ENCODE measurements at regions not wholly inside any gene's neighbourhood (a gene's known extent, or its start where the extent isn't known, plus 50 kb on each side); places are given as distances from the start of the nearest gene placed in this dataset.

DNA sequence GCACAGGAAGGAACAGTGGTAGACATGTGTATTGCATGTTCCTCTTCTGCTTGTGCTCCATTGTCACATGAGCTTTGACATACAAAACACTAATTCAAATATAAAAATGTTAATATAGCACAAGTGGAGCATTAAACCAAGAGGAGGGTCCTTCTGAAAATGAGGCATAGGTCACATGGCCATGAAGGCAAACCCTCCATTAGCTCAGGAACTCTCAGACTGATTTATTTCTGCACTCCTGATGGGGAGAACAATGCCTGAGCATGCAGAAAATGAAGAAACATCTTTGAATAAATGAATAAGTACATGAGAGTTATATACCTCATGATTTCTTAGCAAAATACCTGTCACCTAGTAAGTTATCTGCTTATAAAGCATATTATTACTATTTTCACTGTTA lies 769.2 kb upstream of the EPHA5 start:
- H3K4me3 Mint-ChIP-seq, result no peak overlapping the region
- H3K27ac Mint-ChIP-seq, result no peak overlapping the region
- DNase-seq (no peak), ATAC-seq (no peak)
- POLR2A ChIA-PET, result no interaction called here
- CTCF ChIA-PET, result no interaction called here
- H3K27me3 Mint-ChIP-seq, result no peaks in the 10 kb centered on the region
- intact Hi-C loops (cut with micrococcal nuclease), result no loop called here
- H3K9me3 Mint-ChIP-seq, result peaks cover 10% of the 10 kb centered on the region
- TF ChIP-seq CTCF (IDR thresholded peaks at IDR 0.05), result no peak
- no peaks in the 10 kb centered on the region for H3K4me1 Mint-ChIP-seq (ENCODE audit: low read depth)
- no peaks in the 10 kb centered on the region for H3K36me3 Mint-ChIP-seq (ENCODE audit: low read depth)

DNA sequence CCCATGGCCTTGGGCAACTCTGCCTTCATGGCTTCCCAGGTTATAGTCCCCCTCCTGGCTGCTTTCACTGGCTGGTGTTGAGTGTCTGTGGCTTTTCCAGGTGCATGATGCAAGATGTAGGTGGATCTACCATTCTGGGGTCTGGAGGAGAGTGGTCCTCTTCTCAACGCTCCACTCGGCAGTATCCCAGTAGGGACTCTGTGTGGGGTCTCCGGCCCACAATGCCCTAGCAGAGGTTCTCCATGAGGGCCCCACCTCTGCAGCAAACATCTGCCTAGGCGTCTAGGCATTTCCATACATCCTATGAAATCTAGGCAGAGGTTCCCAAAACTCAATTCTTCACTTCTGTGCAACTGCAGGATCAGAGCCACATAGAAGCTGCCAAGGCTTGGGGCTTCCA lies 763.4 kb upstream of the EPHA5 start:
- DNase-seq (no peak), ATAC-seq (no peak)
- Mint-ChIP-seq H3K27me3 (no peaks in the 10 kb centered on the region), H3K36me3 (ENCODE audit: low read depth) (no peaks in the 10 kb centered on the region), H3K4me1 (ENCODE audit: low read depth) (no peaks in the 10 kb centered on the region), H3K9me3 (peaks cover 12% of the 10 kb centered on the region), H3K27ac (no peak overlapping the region), H3K4me3 (no peak overlapping the region)
- ChIA-PET CTCF (no interaction called here), POLR2A (no interaction called here)
- no peak for TF ChIP-seq CTCF (IDR thresholded peaks at IDR 0.05)
- intact Hi-C loops (cut with micrococcal nuclease), result no loop called here

DNA sequence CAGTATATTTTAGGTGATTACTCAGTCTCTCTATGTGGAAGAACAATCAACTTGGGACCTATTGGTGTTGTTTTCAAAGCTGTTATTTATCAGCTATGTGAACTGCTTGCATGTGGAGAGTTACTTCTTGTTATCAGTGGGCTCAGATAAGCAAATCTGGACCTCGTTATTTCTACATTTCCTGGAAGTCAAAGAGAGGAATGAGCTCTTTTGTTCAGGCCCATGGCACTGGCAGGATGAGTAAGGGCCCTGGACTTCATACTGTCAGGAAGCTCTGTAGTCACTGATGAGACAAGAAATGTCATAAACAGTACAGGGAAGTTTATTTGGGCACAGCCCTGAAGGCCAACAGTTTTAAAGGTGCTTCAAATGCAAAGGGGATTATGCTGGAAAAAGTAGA lies 760.6 kb upstream of the EPHA5 start:
- TF ChIP-seq CTCF (IDR thresholded peaks at IDR 0.05), result no peak
- ChIA-PET CTCF (no interaction called here), POLR2A (no interaction called here)
- H3K9me3 Mint-ChIP-seq, result peaks cover 6% of the 10 kb centered on the region
- ATAC-seq, result no peak
- no peak for DNase-seq
- no peaks in the 10 kb centered on the region for H3K36me3 Mint-ChIP-seq (ENCODE audit: low read depth)
- H3K4me1 Mint-ChIP-seq (ENCODE audit: low read depth), result no peaks in the 10 kb centered on the region
- no peak overlapping the region for H3K27ac Mint-ChIP-seq
- intact Hi-C loops (cut with micrococcal nuclease), result no loop called here
- no peak overlapping the region for H3K4me3 Mint-ChIP-seq
- no peaks in the 10 kb centered on the region for H3K27me3 Mint-ChIP-seq

DNA sequence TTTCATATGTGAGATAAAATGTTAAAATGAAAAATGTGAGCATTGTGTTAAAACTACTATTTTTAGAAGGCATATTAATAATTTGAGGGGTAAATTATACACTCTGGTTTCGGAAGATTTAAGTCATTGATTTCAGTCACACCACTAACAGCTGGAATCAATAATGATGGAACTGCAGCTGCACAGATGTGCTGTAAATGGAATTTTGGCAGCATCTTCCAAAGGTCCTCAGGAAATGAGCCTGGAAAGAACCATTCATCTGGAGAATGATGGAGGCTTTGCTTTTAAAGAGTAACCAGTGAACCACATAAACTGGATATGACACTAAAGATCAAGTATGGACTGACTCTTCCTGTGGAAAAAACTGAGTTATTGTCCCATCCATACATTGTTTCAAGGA lies 759.0 kb upstream of the EPHA5 start:
- H3K27ac Mint-ChIP-seq, result no peak overlapping the region
- intact Hi-C loops (cut with micrococcal nuclease), result no loop called here
- no peak for TF ChIP-seq CTCF (IDR thresholded peaks at IDR 0.05)
- CTCF ChIA-PET, result no interaction called here
- peaks cover 2% of the 10 kb centered on the region for H3K9me3 Mint-ChIP-seq
- ATAC-seq (no peak), DNase-seq (no peak)
- no peak overlapping the region for H3K4me3 Mint-ChIP-seq
- H3K27me3 Mint-ChIP-seq, result no peaks in the 10 kb centered on the region
- no peaks in the 10 kb centered on the region for H3K4me1 Mint-ChIP-seq (ENCODE audit: low read depth)
- no peaks in the 10 kb centered on the region for H3K36me3 Mint-ChIP-seq (ENCODE audit: low read depth)
- POLR2A ChIA-PET, result no interaction called here

GRCh38 chr4:66416425-66416824 lies 746.1 kb upstream of the EPHA5 start:
- CTCF ChIA-PET, result no interaction called here
- Mint-ChIP-seq H3K27ac (no peak overlapping the region), H3K4me3 (no peak overlapping the region), H3K36me3 (ENCODE audit: low read depth) (no peaks in the 10 kb centered on the region), H3K4me1 (ENCODE audit: low read depth) (no peaks in the 10 kb centered on the region), H3K27me3 (no peaks in the 10 kb centered on the region), H3K9me3 (peaks cover 15% of the 10 kb centered on the region)
- intact Hi-C loops (cut with micrococcal nuclease), result no loop called here
- no peak for TF ChIP-seq CTCF (IDR thresholded peaks at IDR 0.05)
- no peak for ATAC-seq
- POLR2A ChIA-PET, result no interaction called here
- no peak for DNase-seq

All from activated CD8-positive, alpha-beta T cell treated with anti-CD3 and anti-CD28 coated beads for 36 hours (primary cell).